ENCODE measurements at regions not wholly inside any gene's neighbourhood (a gene's known extent, or its start where the extent isn't known, plus 50 kb on each side); places are given as distances from the start of the nearest gene placed in this dataset.

GRCh38 chr11:127461241-127462064 lies 460.9 kb upstream of the KIRREL3 start:
- DNase-seq = no peak

- no peak for DNase-seq
These were observed 458.0 kb upstream of the KIRREL3 start for GRCh38 chr11:127458561-127458960.

GRCh38 chr11:127454856-127455255 lies 454.3 kb upstream of the KIRREL3 start:
- no peak for DNase-seq

GRCh38 chr11:127452533-127452932 lies 452.0 kb upstream of the KIRREL3 start:
- no peak for DNase-seq

GRCh38 chr11:127451861-127452260 lies 451.3 kb upstream of the KIRREL3 start:
- DNase-seq = no peak

- no peak for DNase-seq
These were observed 447.5 kb upstream of the KIRREL3 start for GRCh38 chr11:127448101-127448500.

- DNase-seq = no peak
These were observed 444.9 kb upstream of the KIRREL3 start for GRCh38 chr11:127445476-127445875.

- DNase-seq = no peak
These were observed 442.7 kb upstream of the KIRREL3 start for GRCh38 chr11:127443297-127443696.

GRCh38 chr11:127440616-127441015 lies 440.0 kb upstream of the KIRREL3 start:
- no peak for DNase-seq

GRCh38 chr11:127425281-127425680 lies 424.7 kb upstream of the KIRREL3 start:
- DNase-seq = no peak

- DNase-seq = no peak
These were observed 424.1 kb upstream of the KIRREL3 start for GRCh38 chr11:127424661-127425060.

GRCh38 chr11:127420139-127420538 lies 419.6 kb upstream of the KIRREL3 start:
- no peak for DNase-seq

- no peak for DNase-seq
These were observed 412.3 kb upstream of the KIRREL3 start for GRCh38 chr11:127412722-127413380.

GRCh38 chr11:127412234-127412633 lies 411.7 kb upstream of the KIRREL3 start:
- DNase-seq = no peak

- no peak for DNase-seq
These were observed 410.7 kb upstream of the KIRREL3 start for GRCh38 chr11:127411283-127411682.

- no peak for DNase-seq
These were observed 394.5 kb upstream of the KIRREL3 start for GRCh38 chr11:127395034-127395433.

GRCh38 chr11:127393460-127393997 lies 393.0 kb upstream of the KIRREL3 start:
- no peak for DNase-seq

GRCh38 chr11:127392575-127392974 lies 392.0 kb upstream of the KIRREL3 start:
- no peak for DNase-seq

- no peak for DNase-seq
These were observed 389.9 kb upstream of the KIRREL3 start for GRCh38 chr11:127390465-127390864.

GRCh38 chr11:127385071-127385470 lies 384.5 kb upstream of the KIRREL3 start:
- no peak for DNase-seq

- DNase-seq = no peak
These were observed 382.5 kb upstream of the KIRREL3 start for GRCh38 chr11:127383026-127383425.

GRCh38 chr11:127381247-127381646 lies 380.7 kb upstream of the KIRREL3 start:
- DNase-seq = no peak

GRCh38 chr11:127379686-127380085 lies 379.1 kb upstream of the KIRREL3 start:
- no peak for DNase-seq

- no peak for DNase-seq
These were observed 375.7 kb upstream of the KIRREL3 start for GRCh38 chr11:127376301-127376700.

All from CD4-positive, alpha-beta T cell treated with Interleukin-17A for 1 hour (primary cell).